ENCODE measurements at regions not wholly inside any gene's neighbourhood (a gene's known extent, or its start where the extent isn't known, plus 50 kb on each side); places are given as distances from the start of the nearest gene placed in this dataset.

DNA sequence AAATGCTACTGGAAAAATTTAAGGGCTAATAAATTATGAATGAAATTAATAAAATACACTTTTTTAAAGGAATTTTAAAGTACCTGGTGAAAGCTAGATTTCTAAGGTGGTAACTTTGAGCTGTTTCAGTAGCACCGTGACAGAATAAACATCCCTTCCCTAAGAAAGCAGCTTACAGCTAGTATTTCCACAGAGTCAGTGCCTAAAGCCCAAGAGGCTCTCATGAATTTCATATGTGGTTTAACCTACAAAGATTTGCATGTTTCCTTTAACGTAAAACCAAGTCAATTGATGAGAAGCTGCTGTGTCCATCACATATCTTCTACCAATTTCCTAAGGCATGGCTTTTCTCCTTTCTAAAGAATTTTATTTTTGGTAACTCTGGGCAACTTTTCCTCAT, 56.8 kb downstream of the IFNG start:
- Histone ChIP-seq H3K27me3 (no peaks in the 10 kb centered on the region), H3K4me1 (no peaks in the 10 kb centered on the region), H3K36me3 (no peaks in the 10 kb centered on the region), H3K9me3 (no peaks in the 10 kb centered on the region), H3K4me3 (no peak overlapping the region), H3K27ac (no peak overlapping the region)
- TF ChIP-seq EP300 (IDR thresholded peaks at IDR 0.05) (no peak), CTCF (IDR thresholded peaks at IDR 0.05) (no peak), POLR2A (IDR thresholded peaks at IDR 0.05) (no peak)
- 64 to 68% methylated on average over 2 of the region's 2 CpGs for WGBS, 2 donors
- no peak for DNase-seq (ENCODE audit: low spot score in 2 of 2)

- Histone ChIP-seq H3K27ac (no peak overlapping the region), H3K4me3 (no peak overlapping the region), H3K36me3 (no peaks in the 10 kb centered on the region), H3K4me1 (no peaks in the 10 kb centered on the region), H3K27me3 (no peaks in the 10 kb centered on the region), H3K9me3 (no peaks in the 10 kb centered on the region)
- TF ChIP-seq EP300 (IDR thresholded peaks at IDR 0.05) (no peak), POLR2A (IDR thresholded peaks at IDR 0.05) (no peak)
- no peak for DNase-seq (ENCODE audit: low spot score in 2 of 2)
- 74 to 81% methylated on average over 2 of the region's 2 CpGs for WGBS, 2 donors
Measured at GRCh38 chr12:68102163-68102562, 57.4 kb downstream of the IFNG start.

DNA sequence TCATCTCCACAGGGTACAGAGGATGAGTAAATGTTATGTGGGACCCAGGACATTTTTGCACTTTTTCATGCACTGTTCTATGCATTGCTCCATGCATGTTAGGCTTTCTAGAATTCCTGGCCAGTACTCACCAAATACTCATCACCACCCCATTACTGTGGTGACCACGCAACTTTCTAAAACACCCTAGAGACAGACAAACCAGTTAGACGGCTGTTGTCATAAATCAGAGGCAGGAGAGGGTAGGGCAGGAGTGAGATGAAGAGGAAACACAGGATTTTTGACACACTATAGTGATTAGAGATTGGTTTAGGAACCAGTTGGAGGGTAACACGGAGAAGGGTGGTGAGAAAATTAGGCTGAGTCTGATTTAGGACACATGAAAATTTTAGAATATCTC, 59.3 kb downstream of the IFNG start:
- H3K27me3 ChIP-seq = no peaks in the 10 kb centered on the region
- no peak overlapping the region for H3K27ac ChIP-seq
- H3K4me3 ChIP-seq = peak overlapping the region in 1 of 4 donors; percentile 4
- H3K4me1 ChIP-seq = no peaks in the 10 kb centered on the region
- WGBS, 2 donors = 58 to 67% methylated on average over 3 of the region's 3 CpGs
- no peaks in the 10 kb centered on the region for H3K36me3 ChIP-seq
- TF ChIP-seq POLR2A (IDR thresholded peaks at IDR 0.05) (no peak), EP300 (IDR thresholded peaks at IDR 0.05) (no peak), CTCF (IDR thresholded peaks at IDR 0.05) (no peak)
- H3K9me3 ChIP-seq = no peaks in the 10 kb centered on the region
- DNase-seq (ENCODE audit: low spot score in 2 of 2) = no peak

DNA sequence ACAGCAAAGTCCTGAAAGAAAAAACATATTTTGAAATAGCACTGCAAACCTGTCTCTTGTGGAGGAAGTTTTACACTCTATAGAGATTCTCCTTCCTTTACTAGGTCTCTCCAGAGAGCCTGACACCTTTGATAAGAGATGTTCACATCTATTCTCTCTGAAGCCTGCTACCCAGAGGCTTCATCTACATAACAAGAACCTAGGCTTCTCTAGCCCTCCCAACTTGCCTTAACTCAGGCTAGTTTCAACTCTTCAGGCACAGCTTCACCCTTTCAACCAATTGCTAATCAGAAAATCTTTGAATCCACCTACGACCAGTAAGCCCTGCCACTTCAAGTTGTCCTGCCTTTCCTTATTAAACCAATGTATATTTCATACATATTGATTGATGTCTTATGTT, 60.6 kb downstream of the IFNG start:
- TF ChIP-seq CTCF (IDR thresholded peaks at IDR 0.05) (no peak), EP300 (IDR thresholded peaks at IDR 0.05) (no peak), POLR2A (IDR thresholded peaks at IDR 0.05) (no peak)
- no peak for DNase-seq (ENCODE audit: low spot score in 2 of 2)
- WGBS, 2 donors = 53 to 67% methylated on average over 1 of the region's 1 CpG

DNA sequence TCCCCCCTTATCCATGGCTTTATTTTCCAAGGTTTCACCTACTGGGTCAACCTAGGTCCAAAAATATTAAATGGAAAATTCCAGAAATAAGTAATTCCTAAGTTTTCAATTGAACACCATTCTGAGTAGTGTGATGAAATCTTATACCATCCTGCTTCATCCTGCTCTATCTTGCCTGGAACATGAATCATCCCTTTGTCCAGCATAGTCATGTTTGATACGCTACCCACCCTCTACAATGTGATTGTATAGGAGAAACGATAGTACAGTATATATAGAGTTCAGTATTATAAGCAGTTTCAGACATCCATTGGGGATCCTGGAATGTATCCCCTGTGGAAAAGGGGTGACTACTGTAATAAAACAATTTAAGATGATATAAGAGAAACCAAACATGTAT, 62.2 kb downstream of the IFNG start:
- DNase-seq (ENCODE audit: low spot score in 2 of 2) = no peak
- Histone ChIP-seq H3K27ac (peak overlapping the region in 1 of 4 donors; percentile 20), H3K36me3 (no peaks in the 10 kb centered on the region), H3K4me3 (no peak overlapping the region), H3K9me3 (no peaks in the 10 kb centered on the region), H3K4me1 (no peaks in the 10 kb centered on the region), H3K27me3 (no peaks in the 10 kb centered on the region)
- TF ChIP-seq POLR2A (IDR thresholded peaks at IDR 0.05) (no peak), CTCF (IDR thresholded peaks at IDR 0.05) (no peak), EP300 (IDR thresholded peaks at IDR 0.05) (no peak)
- WGBS, 2 donors = 60 to 73% methylated on average over 2 of the region's 2 CpGs

More for the DNA sequence above, 60.6 kb downstream of the IFNG start:
- no peak overlapping the region for H3K4me3 ChIP-seq
- H3K27ac ChIP-seq = peak overlapping the region in 1 of 4 donors; percentile 18
- no peaks in the 10 kb centered on the region for H3K4me1 ChIP-seq
- H3K36me3 ChIP-seq = no peaks in the 10 kb centered on the region
- H3K9me3 ChIP-seq = no peaks in the 10 kb centered on the region
- no peaks in the 10 kb centered on the region for H3K27me3 ChIP-seq
